HG03103 (cell line): ENCODE measurements at regions not wholly inside any gene's neighbourhood (a gene's known extent, or its start where the extent isn't known, plus 50 kb on each side); places are given as distances from the start of the nearest gene placed in this dataset.
"Not testable (repeated sequence)": the region's sequence is repeated elsewhere in the genome, so short reads cannot be mapped to it uniquely, and the experiment has no call there.

Source experiments
- ATAC-seq: cut with Tn5 transposase; IDR thresholded peaks from one replicate; pipeline ENCODE4 v1.9.1; 2021; ENCODE audit warnings: low read depth; ENCODE audit not compliant: unreplicated experiment

GRCh38 chr13:71018544-71018943 is 848.5 kb downstream of the DACH1 start:
- no peak for ATAC-seq

- no peak for ATAC-seq
Measured at GRCh38 chr13:71017607-71018006, 849.4 kb downstream of the DACH1 start.

- no peak for ATAC-seq
Measured at GRCh38 chr13:71015516-71015915, 851.5 kb downstream of the DACH1 start.

GRCh38 chr13:71015021-71015420 is 852.0 kb downstream of the DACH1 start:
- ATAC-seq = no peak

GRCh38 chr13:71005919-71006318 is 861.1 kb downstream of the DACH1 start:
- ATAC-seq = no peak

- no peak for ATAC-seq
Measured at GRCh38 chr13:70995338-70995737, 871.7 kb downstream of the DACH1 start.

GRCh38 chr13:70994191-70994590 is 872.8 kb downstream of the DACH1 start:
- ATAC-seq = no peak

GRCh38 chr13:70987043-70987442 is 878.8 kb upstream of the KLHL1 start:
- no peak for ATAC-seq

- no peak for ATAC-seq
Measured at GRCh38 chr13:70985371-70985770, 877.1 kb upstream of the KLHL1 start.

- ATAC-seq = not testable (repeated sequence)
Measured at GRCh38 chr13:70981219-70981618, 873.0 kb upstream of the KLHL1 start.

GRCh38 chr13:70969321-70969720 is 861.1 kb upstream of the KLHL1 start:
- no peak for ATAC-seq

- no peak for ATAC-seq
Measured at GRCh38 chr13:70967564-70967963, 859.3 kb upstream of the KLHL1 start.

- ATAC-seq = no peak
Measured at GRCh38 chr13:70964874-70965273, 856.6 kb upstream of the KLHL1 start.

- no peak for ATAC-seq
Measured at GRCh38 chr13:70964124-70964523, 855.9 kb upstream of the KLHL1 start.

- ATAC-seq = no peak
Measured at GRCh38 chr13:70960841-70961443, 852.7 kb upstream of the KLHL1 start.

- ATAC-seq = no peak
Measured at GRCh38 chr13:70959035-70959775, 851.0 kb upstream of the KLHL1 start.

GRCh38 chr13:70955887-70956286 is 847.6 kb upstream of the KLHL1 start:
- ATAC-seq = no peak

GRCh38 chr13:70950664-70951063 is 842.4 kb upstream of the KLHL1 start:
- no peak for ATAC-seq

- no peak for ATAC-seq
Measured at GRCh38 chr13:70945506-70945905, 837.3 kb upstream of the KLHL1 start.

- ATAC-seq = no peak
Measured at GRCh38 chr13:70941454-70941853, 833.2 kb upstream of the KLHL1 start.

- ATAC-seq = no peak
Measured at GRCh38 chr13:70938462-70938861, 830.2 kb upstream of the KLHL1 start.

GRCh38 chr13:70932511-70932910 is 824.3 kb upstream of the KLHL1 start:
- no peak for ATAC-seq
